ENCODE measurements at regions not wholly inside any gene's neighbourhood (a gene's known extent, or its start where the extent isn't known, plus 50 kb on each side); places are given as distances from the start of the nearest gene placed in this dataset.

- peaks cover 0 to 31% (median 0%) of the 10 kb centered on the region in 3 donors for H3K9me3 ChIP-seq
- H3K4me3 ChIP-seq: no peak overlapping the region
- no peaks in the 10 kb centered on the region for H3K27me3 ChIP-seq
- DNase-seq: no peak
- WGBS, 2 donors: 59 to 72% methylated on average over 8 to 14 of the region's 34 CpGs
- H3K4me1 ChIP-seq: no peaks in the 10 kb centered on the region
- intact Hi-C loops (cut with DNase I): no loop called here
- no peaks in the 10 kb centered on the region for H3K36me3 ChIP-seq
- TF ChIP-seq, protein P1, sequence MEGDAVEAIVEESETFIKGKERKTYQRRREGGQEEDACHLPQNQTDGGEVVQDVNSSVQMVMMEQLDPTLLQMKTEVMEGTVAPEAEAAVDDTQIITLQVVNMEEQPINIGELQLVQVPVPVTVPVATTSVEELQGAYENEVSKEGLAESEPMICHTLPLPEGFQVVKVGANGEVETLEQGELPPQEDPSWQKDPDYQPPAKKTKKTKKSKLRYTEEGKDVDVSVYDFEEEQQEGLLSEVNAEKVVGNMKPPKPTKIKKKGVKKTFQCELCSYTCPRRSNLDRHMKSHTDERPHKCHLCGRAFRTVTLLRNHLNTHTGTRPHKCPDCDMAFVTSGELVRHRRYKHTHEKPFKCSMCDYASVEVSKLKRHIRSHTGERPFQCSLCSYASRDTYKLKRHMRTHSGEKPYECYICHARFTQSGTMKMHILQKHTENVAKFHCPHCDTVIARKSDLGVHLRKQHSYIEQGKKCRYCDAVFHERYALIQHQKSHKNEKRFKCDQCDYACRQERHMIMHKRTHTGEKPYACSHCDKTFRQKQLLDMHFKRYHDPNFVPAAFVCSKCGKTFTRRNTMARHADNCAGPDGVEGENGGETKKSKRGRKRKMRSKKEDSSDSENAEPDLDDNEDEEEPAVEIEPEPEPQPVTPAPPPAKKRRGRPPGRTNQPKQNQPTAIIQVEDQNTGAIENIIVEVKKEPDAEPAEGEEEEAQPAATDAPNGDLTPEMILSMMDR (IDR thresholded peaks at IDR 0.05): no peak
- TF ChIP-seq POLR2A (IDR thresholded peaks at IDR 0.05): no peak
- H3K27ac ChIP-seq: no peak overlapping the region
Observed at GRCh38 chr10:128470321-128470965, 344.2 kb upstream of the MKI67 start.

DNA sequence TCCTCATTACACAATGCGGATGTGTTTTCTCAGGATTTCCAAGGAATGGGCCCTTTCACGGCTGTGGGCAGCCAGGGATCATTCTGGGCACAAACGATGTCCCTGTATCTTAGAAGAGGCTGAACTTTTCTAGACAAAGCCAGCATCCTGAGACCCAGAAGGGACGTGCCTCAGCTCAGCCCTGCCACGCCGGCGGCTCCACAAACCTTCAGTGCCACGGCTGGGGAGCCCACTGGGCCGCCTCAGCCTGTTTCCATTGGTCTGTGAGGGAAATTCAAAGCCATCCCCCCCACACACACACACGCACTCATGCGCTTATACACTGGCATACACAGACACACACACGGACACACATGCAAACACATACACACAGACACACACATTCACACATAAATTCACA is 344.9 kb upstream of the MKI67 start:
- no peak for DNase-seq
- H3K9me3 ChIP-seq: peaks cover 0 to 31% (median 0%) of the 10 kb centered on the region in 3 donors
- no peaks in the 10 kb centered on the region for H3K27me3 ChIP-seq
- no peaks in the 10 kb centered on the region for H3K4me1 ChIP-seq
- H3K36me3 ChIP-seq: no peaks in the 10 kb centered on the region
- no peak overlapping the region for H3K27ac ChIP-seq
- no peak overlapping the region for H3K4me3 ChIP-seq
- TF ChIP-seq, protein P1 (IDR thresholded peaks at IDR 0.05): no peak
- TF ChIP-seq POLR2A (IDR thresholded peaks at IDR 0.05): no peak
- intact Hi-C loops (cut with DNase I): no loop called here
- 65 to 68% methylated on average over 7 to 12 of the region's 12 CpGs for WGBS, 2 donors

GRCh38 chr10:128472196-128472595 is 346.0 kb upstream of the MKI67 start:
- Histone ChIP-seq H3K27ac (no peak overlapping the region), H3K4me3 (no peak overlapping the region), H3K36me3 (no peaks in the 10 kb centered on the region), H3K4me1 (no peaks in the 10 kb centered on the region), H3K9me3 (peaks cover 0 to 26% (median 0%) of the 10 kb centered on the region in 3 donors), H3K27me3 (no peaks in the 10 kb centered on the region)
- 84 to 88% methylated on average over 7 to 10 of the region's 11 CpGs for WGBS, 2 donors
- intact Hi-C loops (cut with DNase I): no loop called here
- no peak for TF ChIP-seq POLR2A (IDR thresholded peaks at IDR 0.05)
- TF ChIP-seq, protein P1 (IDR thresholded peaks at IDR 0.05): no peak
- DNase-seq: no peak

DNA sequence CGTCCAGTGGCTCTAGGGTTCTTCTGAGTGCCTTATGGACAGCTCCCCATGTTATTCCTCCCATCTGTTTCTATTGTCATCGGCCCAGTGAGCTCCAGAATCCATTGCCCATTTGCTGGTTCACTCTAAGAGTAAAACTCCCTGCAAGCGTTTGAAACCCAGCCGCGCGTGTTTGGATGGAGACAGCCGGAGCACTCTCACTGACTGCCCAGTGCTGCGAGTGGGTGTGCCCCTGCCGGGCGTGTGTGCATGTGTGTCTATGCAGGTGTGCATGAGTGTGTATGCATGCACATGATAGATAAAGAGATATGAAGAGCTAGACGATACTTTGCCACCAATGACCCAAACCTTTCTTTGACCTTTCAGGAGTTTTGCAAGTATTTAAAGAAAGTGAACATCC is 347.2 kb upstream of the MKI67 start:
- Histone ChIP-seq H3K4me1 (no peaks in the 10 kb centered on the region), H3K9me3 (peaks cover 0 to 26% (median 0%) of the 10 kb centered on the region in 3 donors), H3K27ac (no peak overlapping the region), H3K27me3 (no peaks in the 10 kb centered on the region), H3K36me3 (no peaks in the 10 kb centered on the region), H3K4me3 (no peak overlapping the region)
- TF ChIP-seq POLR2A (IDR thresholded peaks at IDR 0.05): no peak
- TF ChIP-seq, protein P1 (IDR thresholded peaks at IDR 0.05): no peak
- WGBS, 2 donors: 62 to 76% methylated on average over 7 to 10 of the region's 11 CpGs
- no peak for DNase-seq
- intact Hi-C loops (cut with DNase I): no loop called here

DNA sequence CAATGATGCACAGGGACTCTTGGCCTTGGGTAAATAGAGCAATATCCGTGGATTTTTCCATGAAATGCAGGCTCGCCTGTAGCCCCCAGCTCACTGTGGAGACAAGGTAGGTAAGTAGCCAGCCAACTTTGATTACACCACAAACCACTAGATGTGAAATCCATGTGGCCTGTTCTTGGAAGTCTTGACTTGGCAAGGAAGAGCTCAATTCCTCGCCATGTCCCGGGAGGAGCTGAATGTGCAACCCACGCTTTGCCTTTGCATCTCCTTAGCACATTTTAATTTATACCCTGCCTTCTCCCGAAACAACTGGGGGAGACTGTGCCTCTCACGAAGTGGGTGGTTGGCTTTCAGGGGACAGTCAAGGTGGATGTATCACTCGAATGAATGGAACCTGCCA is 347.7 kb upstream of the MKI67 start:
- no peak overlapping the region for H3K4me3 ChIP-seq
- no peaks in the 10 kb centered on the region for H3K36me3 ChIP-seq
- WGBS, 2 donors: 72 to 76% methylated on average over 6 to 8 of the region's 8 CpGs
- peaks cover 0 to 26% (median 0%) of the 10 kb centered on the region in 3 donors for H3K9me3 ChIP-seq
- intact Hi-C loops (cut with DNase I): no loop called here
- no peak for TF ChIP-seq POLR2A (IDR thresholded peaks at IDR 0.05)
- TF ChIP-seq, protein P1 (IDR thresholded peaks at IDR 0.05): no peak
- H3K4me1 ChIP-seq: no peaks in the 10 kb centered on the region
- no peak overlapping the region for H3K27ac ChIP-seq
- no peak for DNase-seq
- no peaks in the 10 kb centered on the region for H3K27me3 ChIP-seq
